GM12891 (cell line): ENCODE measurements at regions not wholly inside any gene's neighbourhood (a gene's known extent, or its start where the extent isn't known, plus 50 kb on each side); places are given as distances from the start of the nearest gene placed in this dataset.

ENCODE experiments used
- POLR2A ChIP-seq: IDR thresholded peaks from 2 replicates; pipeline ENCODE4 v1.6.1; 2011; ENCODE audit warnings: low read depth, low read length, control low read depth
- POLR2AphosphoS5 ChIP-seq: IDR thresholded peaks from 2 replicates; pipeline ENCODE4 v1.6.1; 2011; ENCODE audit warnings: low read depth, low read length, control low read depth
- TAF1 ChIP-seq: IDR thresholded peaks from 2 replicates; pipeline ENCODE4 v1.6.1; 2011; ENCODE audit warnings: low read depth, low read length, control low read depth

GRCh38 chr12:25670076-25671055 is 117.3 kb upstream of the LMNTD1 start:
- no peak for TF ChIP-seq POLR2A
- TF ChIP-seq POLR2AphosphoS5, result no peak
- no peak for TF ChIP-seq TAF1
